HCT116 (cell line): ENCODE measurements at regions not wholly inside any gene's neighbourhood (a gene's known extent, or its start where the extent isn't known, plus 50 kb on each side); places are given as distances from the start of the nearest gene placed in this dataset.
"Not testable (repeated sequence)": the region's sequence is repeated elsewhere in the genome, so short reads cannot be mapped to it uniquely, and the experiment has no call there.

ENCODE experiments used
- ATAC-seq: fragments of 200-7000 bp; cut with Tn5 transposase; 2 replicates; pipeline ENCODE4 v1.9.1; 2020; ENCODE audit warnings: mild to moderate bottlenecking, moderate library complexity
- BruUV-seq: library from RNA; stranded (reverse); fragments of 400-500 nt; replicated peaks from 2 replicates; lab custom pipeline; 2021; lab: Mats Ljungman, UMichigan
- CTCF ChIA-PET: fragments of 300-600 bp; sonication (Branson Sonifier 250); formaldehyde crosslinking; loops from one replicate; lab custom pipeline; 2021; ENCODE audit warnings: antibody characterized with exemption; lab: Charles Lee
- POLR2A ChIA-PET: fragments of 300-600, 350-600 bp; sonication (Branson Sonifier 250); formaldehyde crosslinking; loops from one replicate; lab custom pipeline; 2021; ENCODE audit warnings: antibody characterized with exemption; lab: Charles Lee
- RAD21 ChIA-PET, 2 experiments: fragments of 300-600 bp; sonication (Branson Sonifier 250); formaldehyde crosslinking; loops; one replicate each; lab custom pipeline; 2023; ENCODE audit warnings: low total read pairs in 2 of 2; ENCODE audit not compliant: uncharacterized antibody in 2 of 2, unreplicated experiment in 2 of 2, low non-redundant PET in 1 of 2; lab: Charles Lee
- DNase-seq: peaks from one replicate; pipeline ENCODE4 v3.0.0-alpha.2; 2010; ENCODE audit warnings: low read depth, low spot score
- H2AFZ ChIP-seq: fragments of 200-600 bp; shearing (Covaris generic), sonication (generic); 2 replicates; pipeline ENCODE4 v1.6.1; 2017; ENCODE audit warnings: low read depth, mixed run types, mixed read lengths, antibody characterized with exemption, low read length; ENCODE audit not compliant: poor library complexity, severe bottlenecking
- H3K27ac ChIP-seq: 2 replicates; pipeline ENCODE4 v1.5.1; 2012; ENCODE audit warnings: low read depth, low read length
- H3K27me3 ChIP-seq: fragments of 200-600 bp; sonication (generic); 2 replicates; pipeline ENCODE4 v1.6.1; 2016; ENCODE audit warnings: mixed run types, low read length, mixed read lengths; ENCODE audit not compliant: insufficient read depth
- H3K36me3 ChIP-seq, 2 experiments: fragments of 200-500 bp in 1 of 2; fragments of 200-600 bp in 1 of 2; sonication (Bioruptor generic) in 1 of 2; sonication (generic) in 1 of 2; 2 replicates each; pipeline versions ENCODE4 v1.5.1 to v1.6.1; 2014 to 2016; ENCODE audit warnings: low read length in 2 of 2, inconsistent platforms in 1 of 2, mixed read lengths in 1 of 2, mixed run types in 1 of 2; ENCODE audit not compliant: insufficient read depth in 2 of 2, control insufficient read depth in 1 of 2
- H3K4me1 ChIP-seq, 2 experiments: fragments of 200-600 bp in 1 of 2; sonication (generic) in 1 of 2; 2 replicates each; pipeline versions ENCODE4 v1.5.1 to v1.6.1; 2012 to 2017; ENCODE audit warnings: low read length in 2 of 2, inconsistent platforms in 1 of 2, mild to moderate bottlenecking in 1 of 2, mixed read lengths in 1 of 2, mixed run types in 1 of 2, moderate library complexity in 1 of 2; ENCODE audit not compliant: insufficient read depth in 2 of 2, control insufficient read depth in 1 of 2
- H3K4me2 ChIP-seq: fragments of 200-600 bp; sonication (generic); 2 replicates; pipeline ENCODE4 v1.6.1; 2017; ENCODE audit warnings: mixed run types, low read length, mixed read lengths
- H3K4me3 ChIP-seq, 2 experiments: fragments of 200-600 bp in 1 of 2; sonication (generic) in 1 of 2; replicated peaks in 1 of 2; 2 replicates each; pipeline ENCODE4 v1.5.1; 2011 to 2016; ENCODE audit warnings: low read length in 2 of 2, control low read depth in 1 of 2, low read depth in 1 of 2, mild to moderate bottlenecking in 1 of 2, mixed read lengths in 1 of 2, mixed run types in 1 of 2
- H3K79me2 ChIP-seq: fragments of 200-600 bp; sonication (generic); 2 replicates; pipeline ENCODE4 v1.6.1; 2017; ENCODE audit warnings: mild to moderate bottlenecking, mixed run types, low read length, moderate library complexity, mixed read lengths; ENCODE audit not compliant: insufficient read depth
- H3K9ac ChIP-seq: fragments of 200-600 bp; sonication (generic); 2 replicates; pipeline ENCODE4 v1.6.1; 2016; ENCODE audit warnings: low read length, mixed read lengths
- H3K9me2 ChIP-seq: fragments of 200-600 bp; sonication (generic), shearing (Covaris generic); 2 replicates; pipeline ENCODE4 v1.6.1; 2017; ENCODE audit warnings: mixed run types, mild to moderate bottlenecking, moderate library complexity; ENCODE audit not compliant: insufficient read depth
- H3K9me3 ChIP-seq, 2 experiments: fragments of 200-500 bp in 1 of 2; fragments of 200-600 bp in 1 of 2; sonication (Bioruptor generic) in 1 of 2; sonication (generic) in 1 of 2; 2 replicates each; pipeline ENCODE4 v1.6.1; 2014 to 2017; ENCODE audit warnings: low read length in 2 of 2, mixed read lengths in 2 of 2, inconsistent platforms in 1 of 2, low read depth in 1 of 2, mild to moderate bottlenecking in 1 of 2, mixed run types in 1 of 2, moderate library complexity in 1 of 2; ENCODE audit not compliant: control insufficient read depth in 1 of 2, insufficient read depth in 1 of 2
- H4K20me1 ChIP-seq: fragments of 200-600 bp; sonication (generic), shearing (Covaris generic); 2 replicates; pipeline ENCODE4 v1.6.1; 2017; ENCODE audit warnings: mixed run types, mild to moderate bottlenecking, moderate library complexity; ENCODE audit not compliant: insufficient read depth
- CBX3 ChIP-seq: IDR thresholded peaks from 2 replicates; pipeline ENCODE4 v1.6.1; 2012; ENCODE audit warnings: low read depth
- SIN3A ChIP-seq: IDR thresholded peaks from 2 replicates; pipeline ENCODE4 v1.6.1; 2012; ENCODE audit warnings: low read depth
- SRF ChIP-seq: IDR thresholded peaks from 2 replicates; pipeline ENCODE4 v1.6.1; 2012; ENCODE audit warnings: low read depth
- YY1 ChIP-seq: IDR thresholded peaks from 2 replicates; pipeline ENCODE4 v1.6.1; 2011; ENCODE audit warnings: low read length, low read depth, moderate library complexity, mild to moderate bottlenecking; ENCODE audit not compliant: insufficient replicate concordance; ENCODE audit errors: extremely low read depth
- ZFX ChIP-seq: fragments of 450-650 bp; IDR thresholded peaks from 2 replicates; pipeline ENCODE4 v1.6.1; 2017
- intact Hi-C: fragments of 100-400 bp; cut with micrococcal nuclease; formaldehyde crosslinking; loops from 2 replicates; pipeline ENCODE4 v1.10.0; 2022
- TF ChIP-seq, protein P1 (sequence below): IDR thresholded peaks from 2 replicates; pipeline ENCODE4 v1.6.1; 2012
- TF ChIP-seq, protein P2 (sequence below): IDR thresholded peaks from 2 replicates; pipeline ENCODE4 v1.6.1; 2012
- TF ChIP-seq, protein P3 (sequence below): IDR thresholded peaks from 2 replicates; pipeline ENCODE4 v1.6.1; 2012; ENCODE audit warnings: low read depth

DNA sequence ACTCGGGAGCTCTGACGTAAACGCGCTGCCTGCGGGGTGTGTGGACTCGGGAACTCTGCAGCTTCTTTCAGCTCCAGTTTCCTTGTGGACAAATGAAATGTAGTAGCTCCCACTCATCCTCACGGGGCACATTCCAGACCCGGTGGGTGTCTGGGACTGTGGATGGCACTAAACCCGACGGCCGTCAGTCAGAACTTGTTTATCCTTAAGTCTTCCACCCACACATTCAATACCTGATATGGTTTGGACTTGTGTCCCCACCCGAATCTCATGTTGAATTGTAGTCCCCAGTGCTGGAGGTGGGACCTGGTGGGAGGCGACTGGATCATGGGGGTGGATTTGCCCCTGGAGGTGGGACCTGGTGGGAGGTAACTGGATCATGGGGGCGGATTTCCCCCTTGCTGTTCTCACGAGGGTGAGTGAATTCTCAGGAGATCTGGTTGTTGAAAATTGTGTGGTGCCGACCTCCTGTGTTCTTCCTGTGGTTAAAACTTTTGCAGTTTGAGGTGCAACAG lies 81.2 kb upstream of the SNTG2 start:
- intact Hi-C loops, result no loop called here
- Histone ChIP-seq H3K9me2 (no peaks in the 10 kb centered on the region), H3K27ac (no peak overlapping the region), H4K20me1 (no peaks in the 10 kb centered on the region), H3K4me3 (no peak overlapping the region), H3K27me3 (peaks cover 14% of the 10 kb centered on the region; the same call in 1 of the 2 replicates), H3K4me1 (no peaks in the 10 kb centered on the region), H2AFZ (no peak overlapping the region), H3K79me2 (no peaks in the 10 kb centered on the region), H3K4me2 (no peak overlapping the region), H3K36me3 (no peaks in the 10 kb centered on the region), H3K9ac (no peak overlapping the region), H3K9me3 (no peaks in the 10 kb centered on the region)
- POLR2A ChIA-PET, result no interaction called here
- CTCF ChIA-PET, result no interaction called here
- no peak for DNase-seq
- no peak for ATAC-seq
- TF ChIP-seq, protein P1, sequence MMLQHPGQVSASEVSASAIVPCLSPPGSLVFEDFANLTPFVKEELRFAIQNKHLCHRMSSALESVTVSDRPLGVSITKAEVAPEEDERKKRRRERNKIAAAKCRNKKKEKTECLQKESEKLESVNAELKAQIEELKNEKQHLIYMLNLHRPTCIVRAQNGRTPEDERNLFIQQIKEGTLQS, result no peak
- TF ChIP-seq ZFX (no peak), SIN3A (no peak), CBX3 (no peak), SRF (no peak), YY1 (no peak)
- TF ChIP-seq, protein P2, sequence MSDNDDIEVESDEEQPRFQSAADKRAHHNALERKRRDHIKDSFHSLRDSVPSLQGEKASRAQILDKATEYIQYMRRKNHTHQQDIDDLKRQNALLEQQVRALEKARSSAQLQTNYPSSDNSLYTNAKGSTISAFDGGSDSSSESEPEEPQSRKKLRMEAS, result no peak
- TF ChIP-seq, protein P3, sequence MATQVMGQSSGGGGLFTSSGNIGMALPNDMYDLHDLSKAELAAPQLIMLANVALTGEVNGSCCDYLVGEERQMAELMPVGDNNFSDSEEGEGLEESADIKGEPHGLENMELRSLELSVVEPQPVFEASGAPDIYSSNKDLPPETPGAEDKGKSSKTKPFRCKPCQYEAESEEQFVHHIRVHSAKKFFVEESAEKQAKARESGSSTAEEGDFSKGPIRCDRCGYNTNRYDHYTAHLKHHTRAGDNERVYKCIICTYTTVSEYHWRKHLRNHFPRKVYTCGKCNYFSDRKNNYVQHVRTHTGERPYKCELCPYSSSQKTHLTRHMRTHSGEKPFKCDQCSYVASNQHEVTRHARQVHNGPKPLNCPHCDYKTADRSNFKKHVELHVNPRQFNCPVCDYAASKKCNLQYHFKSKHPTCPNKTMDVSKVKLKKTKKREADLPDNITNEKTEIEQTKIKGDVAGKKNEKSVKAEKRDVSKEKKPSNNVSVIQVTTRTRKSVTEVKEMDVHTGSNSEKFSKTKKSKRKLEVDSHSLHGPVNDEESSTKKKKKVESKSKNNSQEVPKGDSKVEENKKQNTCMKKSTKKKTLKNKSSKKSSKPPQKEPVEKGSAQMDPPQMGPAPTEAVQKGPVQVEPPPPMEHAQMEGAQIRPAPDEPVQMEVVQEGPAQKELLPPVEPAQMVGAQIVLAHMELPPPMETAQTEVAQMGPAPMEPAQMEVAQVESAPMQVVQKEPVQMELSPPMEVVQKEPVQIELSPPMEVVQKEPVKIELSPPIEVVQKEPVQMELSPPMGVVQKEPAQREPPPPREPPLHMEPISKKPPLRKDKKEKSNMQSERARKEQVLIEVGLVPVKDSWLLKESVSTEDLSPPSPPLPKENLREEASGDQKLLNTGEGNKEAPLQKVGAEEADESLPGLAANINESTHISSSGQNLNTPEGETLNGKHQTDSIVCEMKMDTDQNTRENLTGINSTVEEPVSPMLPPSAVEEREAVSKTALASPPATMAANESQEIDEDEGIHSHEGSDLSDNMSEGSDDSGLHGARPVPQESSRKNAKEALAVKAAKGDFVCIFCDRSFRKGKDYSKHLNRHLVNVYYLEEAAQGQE, result no peak
- no TSS peak for BruUV-seq
- RAD21 ChIA-PET, result no interaction called here

DNA sequence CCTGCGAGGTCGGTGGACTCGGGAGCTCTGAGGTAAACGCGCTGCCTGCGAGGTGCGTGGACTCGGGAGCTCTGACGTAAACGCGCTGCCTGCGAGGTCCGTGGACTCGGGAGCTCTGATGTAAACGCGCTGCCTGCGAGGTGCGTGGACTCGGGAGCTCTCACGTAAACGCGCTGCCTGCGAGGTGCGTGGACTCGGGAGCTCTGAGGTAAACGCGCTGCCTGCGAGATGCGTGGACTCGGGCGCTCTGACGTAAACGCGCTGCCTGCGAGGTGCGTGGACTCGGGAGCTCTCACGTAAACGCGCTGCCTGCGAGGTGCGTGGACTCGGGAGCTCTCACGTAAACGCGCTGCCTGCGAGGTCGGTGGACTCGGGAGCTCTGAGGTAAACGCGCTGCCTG lies 81.8 kb upstream of the SNTG2 start:
- DNase-seq, RAD21 ChIA-PET, H3K27ac ChIP-seq, H3K4me2 ChIP-seq, H3K36me3 ChIP-seq, H3K9me2 ChIP-seq, BruUV-seq, H3K9me3 ChIP-seq, H3K4me3 ChIP-seq, intact Hi-C loops, H3K79me2 ChIP-seq, POLR2A ChIA-PET, H3K4me1 ChIP-seq, H3K9ac ChIP-seq, H2AFZ ChIP-seq, ATAC-seq, H4K20me1 ChIP-seq, CTCF ChIA-PET: not testable (repeated sequence)
- peaks cover 10% of the 10 kb centered on the region; the same call in 1 of the 2 replicates for H3K27me3 ChIP-seq
